HCT116 (cell line): ENCODE measurements at regions not wholly inside any gene's neighbourhood (a gene's known extent, or its start where the extent isn't known, plus 50 kb on each side); places are given as distances from the start of the nearest gene placed in this dataset.

ENCODE experiments used
- ATAC-seq: fragments of 200-7000 bp; cut with Tn5 transposase; 2 replicates; pipeline ENCODE4 v1.9.1; 2020; ENCODE audit warnings: mild to moderate bottlenecking, moderate library complexity
- BruUV-seq: library from RNA; stranded (reverse); fragments of 400-500 nt; replicated peaks from 2 replicates; lab custom pipeline; 2021; lab: Mats Ljungman, UMichigan
- CTCF ChIA-PET: fragments of 300-600 bp; sonication (Branson Sonifier 250); formaldehyde crosslinking; loops from one replicate; lab custom pipeline; 2021; ENCODE audit warnings: antibody characterized with exemption; lab: Charles Lee
- POLR2A ChIA-PET: fragments of 300-600, 350-600 bp; sonication (Branson Sonifier 250); formaldehyde crosslinking; loops from one replicate; lab custom pipeline; 2021; ENCODE audit warnings: antibody characterized with exemption; lab: Charles Lee
- RAD21 ChIA-PET, 2 experiments: fragments of 300-600 bp; sonication (Branson Sonifier 250); formaldehyde crosslinking; loops; one replicate each; lab custom pipeline; 2023; ENCODE audit warnings: low total read pairs in 2 of 2; ENCODE audit not compliant: uncharacterized antibody in 2 of 2, unreplicated experiment in 2 of 2, low non-redundant PET in 1 of 2; lab: Charles Lee
- DNase-seq: peaks from one replicate; pipeline ENCODE4 v3.0.0-alpha.2; 2010; ENCODE audit warnings: low read depth, low spot score
- H2AFZ ChIP-seq: fragments of 200-600 bp; shearing (Covaris generic), sonication (generic); 2 replicates; pipeline ENCODE4 v1.6.1; 2017; ENCODE audit warnings: low read depth, mixed run types, mixed read lengths, antibody characterized with exemption, low read length; ENCODE audit not compliant: poor library complexity, severe bottlenecking
- H3K27ac ChIP-seq: 2 replicates; pipeline ENCODE4 v1.5.1; 2012; ENCODE audit warnings: low read depth, low read length
- H3K27me3 ChIP-seq: fragments of 200-600 bp; sonication (generic); 2 replicates; pipeline ENCODE4 v1.6.1; 2016; ENCODE audit warnings: mixed run types, low read length, mixed read lengths; ENCODE audit not compliant: insufficient read depth
- H3K36me3 ChIP-seq, 2 experiments: fragments of 200-500 bp in 1 of 2; fragments of 200-600 bp in 1 of 2; sonication (Bioruptor generic) in 1 of 2; sonication (generic) in 1 of 2; 2 replicates each; pipeline versions ENCODE4 v1.5.1 to v1.6.1; 2014 to 2016; ENCODE audit warnings: low read length in 2 of 2, inconsistent platforms in 1 of 2, mixed read lengths in 1 of 2, mixed run types in 1 of 2; ENCODE audit not compliant: insufficient read depth in 2 of 2, control insufficient read depth in 1 of 2
- H3K4me1 ChIP-seq, 2 experiments: fragments of 200-600 bp in 1 of 2; sonication (generic) in 1 of 2; 2 replicates each; pipeline versions ENCODE4 v1.5.1 to v1.6.1; 2012 to 2017; ENCODE audit warnings: low read length in 2 of 2, inconsistent platforms in 1 of 2, mild to moderate bottlenecking in 1 of 2, mixed read lengths in 1 of 2, mixed run types in 1 of 2, moderate library complexity in 1 of 2; ENCODE audit not compliant: insufficient read depth in 2 of 2, control insufficient read depth in 1 of 2
- H3K4me2 ChIP-seq: fragments of 200-600 bp; sonication (generic); 2 replicates; pipeline ENCODE4 v1.6.1; 2017; ENCODE audit warnings: mixed run types, low read length, mixed read lengths
- H3K4me3 ChIP-seq, 2 experiments: fragments of 200-600 bp in 1 of 2; sonication (generic) in 1 of 2; replicated peaks in 1 of 2; 2 replicates each; pipeline ENCODE4 v1.5.1; 2011 to 2016; ENCODE audit warnings: low read length in 2 of 2, control low read depth in 1 of 2, low read depth in 1 of 2, mild to moderate bottlenecking in 1 of 2, mixed read lengths in 1 of 2, mixed run types in 1 of 2
- H3K79me2 ChIP-seq: fragments of 200-600 bp; sonication (generic); 2 replicates; pipeline ENCODE4 v1.6.1; 2017; ENCODE audit warnings: mild to moderate bottlenecking, mixed run types, low read length, moderate library complexity, mixed read lengths; ENCODE audit not compliant: insufficient read depth
- H3K9ac ChIP-seq: fragments of 200-600 bp; sonication (generic); 2 replicates; pipeline ENCODE4 v1.6.1; 2016; ENCODE audit warnings: low read length, mixed read lengths
- H3K9me2 ChIP-seq: fragments of 200-600 bp; sonication (generic), shearing (Covaris generic); 2 replicates; pipeline ENCODE4 v1.6.1; 2017; ENCODE audit warnings: mixed run types, mild to moderate bottlenecking, moderate library complexity; ENCODE audit not compliant: insufficient read depth
- H3K9me3 ChIP-seq, 2 experiments: fragments of 200-500 bp in 1 of 2; fragments of 200-600 bp in 1 of 2; sonication (Bioruptor generic) in 1 of 2; sonication (generic) in 1 of 2; 2 replicates each; pipeline ENCODE4 v1.6.1; 2014 to 2017; ENCODE audit warnings: low read length in 2 of 2, mixed read lengths in 2 of 2, inconsistent platforms in 1 of 2, low read depth in 1 of 2, mild to moderate bottlenecking in 1 of 2, mixed run types in 1 of 2, moderate library complexity in 1 of 2; ENCODE audit not compliant: control insufficient read depth in 1 of 2, insufficient read depth in 1 of 2
- H4K20me1 ChIP-seq: fragments of 200-600 bp; sonication (generic), shearing (Covaris generic); 2 replicates; pipeline ENCODE4 v1.6.1; 2017; ENCODE audit warnings: mixed run types, mild to moderate bottlenecking, moderate library complexity; ENCODE audit not compliant: insufficient read depth
- CBX3 ChIP-seq: IDR thresholded peaks from 2 replicates; pipeline ENCODE4 v1.6.1; 2012; ENCODE audit warnings: low read depth
- CEBPB ChIP-seq: IDR thresholded peaks from 2 replicates; pipeline ENCODE4 v1.6.1; 2012; ENCODE audit warnings: low read depth
- EGR1 ChIP-seq: IDR thresholded peaks from 2 replicates; pipeline ENCODE4 v1.6.1; 2012; ENCODE audit warnings: low read depth
- ELF1 ChIP-seq: IDR thresholded peaks from 2 replicates; pipeline ENCODE4 v1.6.1; 2012; ENCODE audit warnings: low read depth, borderline replicate concordance
- EZH2 ChIP-seq: fragments of 200-600 bp; sonication (generic); IDR thresholded peaks from 2 replicates; pipeline ENCODE4 v1.6.1; 2017; ENCODE audit warnings: antibody characterized with exemption, mixed run types
- EZH2phosphoT487 ChIP-seq: fragments of 200-600 bp; IDR thresholded peaks from 2 replicates; pipeline ENCODE4 v1.6.1; 2018; ENCODE audit warnings: antibody characterized with exemption, borderline replicate concordance
- FOSL1 ChIP-seq: IDR thresholded peaks from 2 replicates; pipeline ENCODE4 v1.6.1; 2012; ENCODE audit warnings: low read depth
- MAX ChIP-seq: IDR thresholded peaks from 2 replicates; pipeline ENCODE4 v1.6.1; 2012
- POLR2AphosphoS5 ChIP-seq: IDR thresholded peaks from 2 replicates; pipeline ENCODE4 v1.6.1; 2011; ENCODE audit warnings: mild to moderate bottlenecking, low read depth, low read length, moderate library complexity
- RAD21 ChIP-seq: IDR thresholded peaks from 2 replicates; pipeline ENCODE4 v1.6.1; 2012; ENCODE audit warnings: low read depth, mild to moderate bottlenecking
- SIN3A ChIP-seq: IDR thresholded peaks from 2 replicates; pipeline ENCODE4 v1.6.1; 2012; ENCODE audit warnings: low read depth
- SP1 ChIP-seq: IDR thresholded peaks from 2 replicates; pipeline ENCODE4 v1.6.1; 2012; ENCODE audit warnings: low read depth
- SRF ChIP-seq: IDR thresholded peaks from 2 replicates; pipeline ENCODE4 v1.6.1; 2012; ENCODE audit warnings: low read depth
- TCF7L2 ChIP-seq: IDR thresholded peaks from 2 replicates; pipeline ENCODE4 v1.7.0; 2011; ENCODE audit warnings: borderline replicate concordance, inconsistent platforms; ENCODE audit not compliant: insufficient read depth, insufficient read length; ENCODE audit errors: extremely low read depth
- YY1 ChIP-seq: IDR thresholded peaks from 2 replicates; pipeline ENCODE4 v1.6.1; 2011; ENCODE audit warnings: low read length, low read depth, moderate library complexity, mild to moderate bottlenecking; ENCODE audit not compliant: insufficient replicate concordance; ENCODE audit errors: extremely low read depth
- ZFX ChIP-seq: fragments of 450-650 bp; IDR thresholded peaks from 2 replicates; pipeline ENCODE4 v1.6.1; 2017
- ZNF274 ChIP-seq: fragments of 200-500 bp; sonication (Bioruptor generic); IDR thresholded peaks from 2 replicates; pipeline ENCODE4 v1.6.1; 2014; ENCODE audit warnings: mild to moderate bottlenecking, low read depth, low read length, inconsistent platforms
- intact Hi-C: fragments of 100-400 bp; cut with micrococcal nuclease; formaldehyde crosslinking; loops from 2 replicates; pipeline ENCODE4 v1.10.0; 2022
- TF ChIP-seq, protein P1 (sequence below): IDR thresholded peaks from 2 replicates; pipeline ENCODE4 v1.6.1; 2012; ENCODE audit warnings: low read depth
- TF ChIP-seq, protein P2 (sequence below): IDR thresholded peaks from 2 replicates; pipeline ENCODE4 v1.6.1; 2012

- intact Hi-C loops: no loop called here
- no peaks in the 10 kb centered on the region for H3K4me1 ChIP-seq
- H3K9me3 ChIP-seq: peaks cover 18 to 28% of the 10 kb centered on the region in 2 experiments; a peak in 3 of 4 replicates
- H3K9me2 ChIP-seq: no peaks in the 10 kb centered on the region
- H3K79me2 ChIP-seq: no peaks in the 10 kb centered on the region
- CTCF ChIA-PET: no interaction called here
- no peak overlapping the region for H3K4me2 ChIP-seq
- ATAC-seq (no peak), DNase-seq (no peak)
- H3K9ac ChIP-seq: no peak overlapping the region
- no peak overlapping the region for H2AFZ ChIP-seq
- RAD21 ChIA-PET: no interaction called here
- no peak overlapping the region for H3K27ac ChIP-seq
- no peaks in the 10 kb centered on the region for H3K36me3 ChIP-seq
- TF ChIP-seq CEBPB: no peak
- no peak for TF ChIP-seq SIN3A
- TF ChIP-seq SP1: no peak
- no peak for TF ChIP-seq TCF7L2
- TF ChIP-seq POLR2AphosphoS5: no peak
- no peak for TF ChIP-seq YY1
- TF ChIP-seq, protein P1, sequence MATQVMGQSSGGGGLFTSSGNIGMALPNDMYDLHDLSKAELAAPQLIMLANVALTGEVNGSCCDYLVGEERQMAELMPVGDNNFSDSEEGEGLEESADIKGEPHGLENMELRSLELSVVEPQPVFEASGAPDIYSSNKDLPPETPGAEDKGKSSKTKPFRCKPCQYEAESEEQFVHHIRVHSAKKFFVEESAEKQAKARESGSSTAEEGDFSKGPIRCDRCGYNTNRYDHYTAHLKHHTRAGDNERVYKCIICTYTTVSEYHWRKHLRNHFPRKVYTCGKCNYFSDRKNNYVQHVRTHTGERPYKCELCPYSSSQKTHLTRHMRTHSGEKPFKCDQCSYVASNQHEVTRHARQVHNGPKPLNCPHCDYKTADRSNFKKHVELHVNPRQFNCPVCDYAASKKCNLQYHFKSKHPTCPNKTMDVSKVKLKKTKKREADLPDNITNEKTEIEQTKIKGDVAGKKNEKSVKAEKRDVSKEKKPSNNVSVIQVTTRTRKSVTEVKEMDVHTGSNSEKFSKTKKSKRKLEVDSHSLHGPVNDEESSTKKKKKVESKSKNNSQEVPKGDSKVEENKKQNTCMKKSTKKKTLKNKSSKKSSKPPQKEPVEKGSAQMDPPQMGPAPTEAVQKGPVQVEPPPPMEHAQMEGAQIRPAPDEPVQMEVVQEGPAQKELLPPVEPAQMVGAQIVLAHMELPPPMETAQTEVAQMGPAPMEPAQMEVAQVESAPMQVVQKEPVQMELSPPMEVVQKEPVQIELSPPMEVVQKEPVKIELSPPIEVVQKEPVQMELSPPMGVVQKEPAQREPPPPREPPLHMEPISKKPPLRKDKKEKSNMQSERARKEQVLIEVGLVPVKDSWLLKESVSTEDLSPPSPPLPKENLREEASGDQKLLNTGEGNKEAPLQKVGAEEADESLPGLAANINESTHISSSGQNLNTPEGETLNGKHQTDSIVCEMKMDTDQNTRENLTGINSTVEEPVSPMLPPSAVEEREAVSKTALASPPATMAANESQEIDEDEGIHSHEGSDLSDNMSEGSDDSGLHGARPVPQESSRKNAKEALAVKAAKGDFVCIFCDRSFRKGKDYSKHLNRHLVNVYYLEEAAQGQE: no peak
- TF ChIP-seq ELF1: no peak
- TF ChIP-seq, protein P2, sequence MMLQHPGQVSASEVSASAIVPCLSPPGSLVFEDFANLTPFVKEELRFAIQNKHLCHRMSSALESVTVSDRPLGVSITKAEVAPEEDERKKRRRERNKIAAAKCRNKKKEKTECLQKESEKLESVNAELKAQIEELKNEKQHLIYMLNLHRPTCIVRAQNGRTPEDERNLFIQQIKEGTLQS: no peak
- TF ChIP-seq RAD21: no peak
- no peak for TF ChIP-seq FOSL1
- no peak for TF ChIP-seq EZH2
- no peak for TF ChIP-seq ZNF274
- TF ChIP-seq EZH2phosphoT487: no peak
- no peak for TF ChIP-seq ZFX
- no peak for TF ChIP-seq EGR1
- no peak for TF ChIP-seq MAX
- no peak for TF ChIP-seq CBX3
- TF ChIP-seq SRF: no peak
- no peaks in the 10 kb centered on the region for H4K20me1 ChIP-seq
- no peak overlapping the region for H3K4me3 ChIP-seq
- no peaks in the 10 kb centered on the region for H3K27me3 ChIP-seq
- no TSS peak for BruUV-seq
- POLR2A ChIA-PET: no interaction called here
Observed at GRCh38 chr5:3833566-3833965, 237.9 kb downstream of the IRX1 start.
